ENCODE measurements at regions not wholly inside any gene's neighbourhood (a gene's known extent, or its start where the extent isn't known, plus 50 kb on each side); places are given as distances from the start of the nearest gene placed in this dataset.
"Not testable (repeated sequence)": the region's sequence is repeated elsewhere in the genome, so short reads cannot be mapped to it uniquely, and the experiment has no call there.

GRCh38 chr14:21804981-21805380 lies 131.4 kb upstream of the OR4E1 start:
- H3K4me3 ChIP-seq (ENCODE audit: low read depth, low read length) = no peak overlapping the region
- TF ChIP-seq CTCF (IDR thresholded peaks at IDR 0.05; ENCODE audit: control insufficient read depth, extremely low read depth, insufficient read depth) = no peak
- DNase-seq (ENCODE audit: low read depth) = no peak

DNA sequence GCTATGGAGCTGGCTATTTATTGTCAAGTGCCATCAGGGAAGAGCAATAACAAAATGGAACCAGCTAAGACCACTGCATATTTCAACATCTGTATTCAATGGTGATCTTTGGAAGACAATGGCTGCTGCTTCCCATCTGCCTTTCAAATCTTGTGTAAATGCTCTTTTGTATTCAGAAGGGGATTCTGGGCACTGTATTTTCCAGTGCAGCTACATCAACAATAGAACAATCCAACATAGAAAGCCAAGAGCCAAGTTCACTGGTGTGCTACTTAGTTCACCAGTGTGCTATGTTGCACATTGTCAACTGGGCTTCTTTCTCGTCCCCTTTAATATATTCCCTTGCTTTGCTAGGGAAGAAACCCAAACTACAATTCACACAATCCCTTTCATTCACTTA lies 128.8 kb upstream of the OR4E1 start:
- no peak for TF ChIP-seq CTCF (IDR thresholded peaks at IDR 0.05; ENCODE audit: control insufficient read depth, extremely low read depth, insufficient read depth)
- DNase-seq (ENCODE audit: low read depth) = no peak
- H3K4me3 ChIP-seq (ENCODE audit: low read depth, low read length) = no peak overlapping the region

DNA sequence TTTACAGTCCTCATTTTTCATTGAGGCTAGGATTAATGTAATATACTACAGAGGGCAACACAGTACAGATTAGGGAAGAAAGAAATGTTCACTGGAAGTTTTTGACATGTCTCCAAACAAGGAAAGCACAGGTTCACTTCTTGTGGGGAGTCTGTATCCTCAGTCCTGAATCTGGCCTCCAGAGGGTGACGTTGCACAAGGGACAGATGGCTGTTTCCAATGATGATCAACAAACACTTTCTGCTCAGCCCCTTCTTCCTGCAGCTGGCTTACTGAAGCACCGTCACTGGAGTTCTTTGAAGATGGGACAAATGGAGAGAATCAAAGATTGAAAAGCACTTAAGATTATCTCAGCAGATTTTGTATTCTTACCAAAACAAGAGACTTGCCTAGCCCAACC lies 123.3 kb upstream of the OR4E1 start:
- peak; percentile 26; the same call in 1 of the 2 replicates for TF ChIP-seq CTCF (IDR thresholded peaks at IDR 0.05; ENCODE audit: control insufficient read depth, extremely low read depth, insufficient read depth)
- no peak for DNase-seq (ENCODE audit: low read depth)

GRCh38 chr14:21795456-21795855 lies 121.8 kb upstream of the OR4E1 start:
- DNase-seq (ENCODE audit: low read depth) = no peak
- no peak overlapping the region for H3K4me3 ChIP-seq (ENCODE audit: low read depth, low read length)
- no peak for TF ChIP-seq CTCF (IDR thresholded peaks at IDR 0.05; ENCODE audit: control insufficient read depth, extremely low read depth, insufficient read depth)

More for the DNA sequence above, 123.3 kb upstream of the OR4E1 start:
- no peak overlapping the region for H3K4me3 ChIP-seq (ENCODE audit: low read depth, low read length)

DNA sequence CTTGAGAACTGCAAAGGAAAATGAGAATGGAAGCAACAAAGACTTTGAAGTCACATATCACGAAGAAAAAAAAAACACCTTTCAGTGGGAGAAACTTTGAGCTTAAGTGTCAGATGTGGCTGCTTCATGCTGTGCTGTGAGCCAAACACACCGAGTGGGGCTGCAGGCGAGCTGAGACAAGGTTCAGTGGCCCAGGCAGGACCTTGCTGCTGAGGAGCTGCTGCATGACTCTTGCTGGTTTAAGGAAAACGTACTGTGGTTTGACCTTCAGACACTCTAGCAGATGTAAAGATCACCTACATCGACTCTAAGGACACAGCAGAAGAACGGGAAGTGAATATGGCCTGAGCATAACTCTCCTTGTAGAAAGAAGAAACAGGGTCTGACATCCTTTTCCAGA lies 118.1 kb upstream of the OR4E1 start:
- DNase-seq (ENCODE audit: low read depth) = no peak
- TF ChIP-seq CTCF (IDR thresholded peaks at IDR 0.05; ENCODE audit: control insufficient read depth, extremely low read depth, insufficient read depth) = no peak
- H3K4me3 ChIP-seq (ENCODE audit: low read depth, low read length) = no peak overlapping the region

GRCh38 chr14:21788687-21789086 lies 115.1 kb upstream of the OR4E1 start:
- H3K4me3 ChIP-seq (ENCODE audit: low read depth, low read length); DNase-seq (ENCODE audit: low read depth): not testable (repeated sequence)

DNA sequence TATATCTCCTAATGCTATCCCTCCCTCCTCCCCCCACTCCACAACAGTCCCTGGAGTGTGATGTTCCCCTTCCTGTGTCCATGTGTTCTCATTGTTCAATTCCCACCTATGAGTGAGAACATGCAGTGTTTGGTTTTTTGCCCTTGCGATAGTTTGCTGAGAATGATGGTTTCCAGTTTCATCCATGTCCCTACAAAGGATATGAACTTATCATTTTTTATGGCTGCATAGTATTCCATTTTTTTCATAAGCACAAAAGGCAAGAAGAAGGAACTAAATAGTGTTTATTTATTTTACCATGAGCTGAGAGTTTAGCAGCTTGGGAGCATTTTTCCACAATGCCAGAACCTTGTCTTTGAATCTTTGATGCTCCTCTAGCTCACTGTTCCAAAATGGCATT lies 113.6 kb upstream of the OR4E1 start:
- not testable (repeated sequence) for DNase-seq (ENCODE audit: low read depth); H3K4me3 ChIP-seq (ENCODE audit: low read depth, low read length)

DNA sequence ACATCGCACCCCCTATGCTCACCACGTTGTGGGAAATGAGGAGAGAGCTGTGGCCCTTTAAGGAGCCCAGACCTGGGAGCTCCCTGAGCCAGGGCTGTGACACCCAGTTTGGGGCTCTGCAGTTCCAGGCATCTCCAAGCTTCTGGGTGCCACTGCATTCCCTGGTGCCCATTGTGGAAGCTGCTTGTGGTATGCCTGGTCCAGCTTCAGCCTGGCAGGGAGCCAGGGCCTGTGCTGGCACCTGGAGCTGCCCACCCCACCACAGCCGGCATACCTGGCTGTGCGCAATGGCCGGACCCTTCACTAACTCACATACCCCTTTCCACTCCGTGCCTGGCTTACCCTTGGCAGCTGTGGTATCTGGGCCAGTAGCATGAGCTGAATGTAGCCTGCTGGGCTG lies 107.9 kb upstream of the OR4E1 start:
- no peak for DNase-seq (ENCODE audit: low read depth)
- no peak for TF ChIP-seq CTCF (IDR thresholded peaks at IDR 0.05; ENCODE audit: control insufficient read depth, extremely low read depth, insufficient read depth)
- no peak overlapping the region for H3K4me3 ChIP-seq (ENCODE audit: low read depth, low read length)

Measured in LNCaP clone FGC (cell line).